Medulla oblongata (tissue), 1 donor: ENCODE measurements at regions not wholly inside any gene's neighbourhood (a gene's known extent, or its start where the extent isn't known, plus 50 kb on each side); places are given as distances from the start of the nearest gene placed in this dataset.

Source experiments
- DNase-seq: peaks from one replicate; pipeline ENCODE4 v3.0.0-alpha.2; 2015; ENCODE audit errors: extremely low spot score

- no peak for DNase-seq
Observed at GRCh38 chr16:13863075-13863765, 56.7 kb upstream of the ERCC4 start.

DNA sequence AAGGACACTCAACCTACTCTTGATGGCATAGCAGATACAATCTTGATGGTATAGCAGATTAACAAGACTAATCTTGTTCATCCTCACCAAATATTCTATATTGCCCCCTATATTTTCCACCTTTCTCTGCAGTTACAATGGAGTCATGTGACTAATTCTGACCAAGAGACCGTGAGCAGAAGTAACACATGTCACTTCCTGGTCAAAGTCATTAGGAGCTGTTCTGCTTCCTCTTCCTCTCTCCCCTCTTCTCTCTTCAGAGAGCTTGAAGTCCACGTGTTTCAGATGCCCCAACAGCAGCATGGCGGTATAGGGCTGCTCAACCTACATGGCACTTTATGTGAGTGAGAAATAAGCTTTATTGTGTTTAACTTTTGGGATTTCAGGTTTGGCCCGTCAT, 55.3 kb upstream of the ERCC4 start:
- DNase-seq, result no peak

DNA sequence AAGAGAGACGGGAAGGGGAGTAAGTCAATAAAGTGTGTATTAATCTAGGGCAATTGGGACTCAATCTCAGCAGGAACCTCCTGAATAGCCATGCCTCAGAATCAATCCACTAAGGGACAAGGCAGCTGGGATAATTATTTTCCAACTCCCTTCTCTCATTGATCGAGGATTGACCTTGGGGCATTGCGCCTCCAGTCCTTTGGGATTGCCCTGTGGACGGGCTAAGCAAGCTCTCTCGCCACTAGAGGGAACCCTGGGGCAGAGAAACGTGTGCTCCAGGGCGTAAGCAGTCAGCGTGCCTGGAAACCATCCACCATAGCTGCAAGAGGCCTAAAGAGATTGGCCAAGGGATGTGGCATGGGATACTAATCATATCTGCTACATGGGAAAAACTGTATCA, 53.9 kb upstream of the ERCC4 start:
- peak; percentile 54 for DNase-seq
